OCI-LY3 (cell line): ENCODE measurements at regions not wholly inside any gene's neighbourhood (a gene's known extent, or its start where the extent isn't known, plus 50 kb on each side); places are given as distances from the start of the nearest gene placed in this dataset.

Source experiments
- H2AFZ ChIP-seq: fragments of 200-600, 300-600 bp; shearing (Covaris generic); 2 replicates; pipeline ENCODE4 v1.6.0; 2014; ENCODE audit warnings: antibody characterized with exemption, low read depth, low read length
- H3K27ac ChIP-seq: fragments of 200-600, 300-600 bp; sonication (generic); 2 replicates; pipeline ENCODE4 v1.5.1; 2014; ENCODE audit warnings: mild to moderate bottlenecking, low read length, moderate library complexity, mixed read lengths
- H3K27me3 ChIP-seq: fragments of 200-600, 300-600 bp; sonication (generic); 2 replicates; pipeline ENCODE4 v1.6.1; 2014; ENCODE audit warnings: low read depth, low read length, mixed read lengths
- H3K36me3 ChIP-seq: fragments of 200-600, 300-600 bp; sonication (generic); replicated peaks from 2 replicates; pipeline ENCODE3; 2014; ENCODE audit warnings: low read depth, low read length, mixed read lengths
- H3K4me1 ChIP-seq: fragments of 300-600, 200-600 bp; sonication (generic); 2 replicates; pipeline ENCODE4 v1.6.1; 2014; ENCODE audit warnings: low read length, mixed read lengths
- H3K4me2 ChIP-seq: fragments of 200-600, 300-600 bp; sonication (generic); 2 replicates; pipeline ENCODE4 v1.6.1; 2014; ENCODE audit warnings: low read length, mixed read lengths
- H3K4me3 ChIP-seq: fragments of 300-600, 200-600 bp; sonication (generic); 2 replicates; pipeline ENCODE4 v1.5.1; 2014; ENCODE audit warnings: antibody characterized with exemption, mild to moderate bottlenecking, low read length, moderate library complexity
- H3K79me2 ChIP-seq: fragments of 300-600, 200-600 bp; shearing (Covaris generic); 2 replicates; pipeline ENCODE4 v1.6.1; 2014; ENCODE audit warnings: mild to moderate bottlenecking, low read length, mixed read lengths
- H3K9ac ChIP-seq: fragments of 300-600, 200-600 bp; shearing (Covaris generic); 2 replicates; pipeline ENCODE4 v1.6.0; 2014; ENCODE audit warnings: mild to moderate bottlenecking, low read length, moderate library complexity
- H3K9me3 ChIP-seq: fragments of 200-600, 300-600 bp; shearing (Covaris generic); 2 replicates; pipeline ENCODE4 v1.6.1; 2014; ENCODE audit warnings: low read length, mixed read lengths; ENCODE audit not compliant: insufficient read depth
- H4K20me1 ChIP-seq: fragments of 200-600, 300-600 bp; sonication (generic); 2 replicates; pipeline ENCODE4 v1.6.1; 2016; ENCODE audit warnings: low read length, mixed read lengths; ENCODE audit not compliant: insufficient read depth
- EZH2phosphoT487 ChIP-seq: fragments of 200-600 bp; shearing (Covaris generic); IDR thresholded peaks from 2 replicates; pipeline ENCODE4 v1.6.1; 2018; ENCODE audit warnings: antibody characterized with exemption, mixed run types, low read depth
- TF ChIP-seq, protein P1 (sequence below): fragments of 200-600, 300-600 bp; sonication (generic); IDR thresholded peaks from 2 replicates; pipeline ENCODE4 v1.5.1; 2014; ENCODE audit warnings: antibody characterized with exemption, low read length, low read depth

DNA sequence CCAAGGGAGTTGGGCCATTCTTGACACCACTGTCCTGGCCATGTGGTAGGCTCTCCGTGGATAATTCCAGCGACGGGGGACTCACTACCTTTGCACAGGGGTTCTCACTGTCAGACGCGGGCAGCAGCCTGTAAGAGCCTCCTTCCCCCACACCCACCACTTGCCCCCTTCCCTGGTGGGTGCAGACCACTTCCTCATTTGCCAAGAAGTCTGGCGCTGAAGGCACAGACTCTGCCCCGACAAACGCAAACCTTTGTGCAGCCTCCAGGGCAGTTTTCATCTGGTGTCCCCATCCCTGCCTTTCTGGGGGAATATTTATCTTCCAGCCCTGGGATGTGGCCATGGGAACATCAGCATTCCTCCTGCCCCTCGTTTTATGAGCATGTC lies 422.5 kb downstream of the SHANK2 start:
- Histone ChIP-seq H3K4me1 (no peaks in the 10 kb centered on the region), H3K9ac (no peak overlapping the region), H3K27me3 (peaks cover 16% of the 10 kb centered on the region), H3K27ac (no peak overlapping the region), H2AFZ (no peak overlapping the region), H3K9me3 (no peaks in the 10 kb centered on the region), H4K20me1 (no peaks in the 10 kb centered on the region), H3K79me2 (no peaks in the 10 kb centered on the region), H3K4me2 (no peak overlapping the region), H3K4me3 (no peak overlapping the region), H3K36me3 (no peaks in the 10 kb centered on the region)
- TF ChIP-seq EZH2phosphoT487, result no peak
- TF ChIP-seq, protein P1, sequence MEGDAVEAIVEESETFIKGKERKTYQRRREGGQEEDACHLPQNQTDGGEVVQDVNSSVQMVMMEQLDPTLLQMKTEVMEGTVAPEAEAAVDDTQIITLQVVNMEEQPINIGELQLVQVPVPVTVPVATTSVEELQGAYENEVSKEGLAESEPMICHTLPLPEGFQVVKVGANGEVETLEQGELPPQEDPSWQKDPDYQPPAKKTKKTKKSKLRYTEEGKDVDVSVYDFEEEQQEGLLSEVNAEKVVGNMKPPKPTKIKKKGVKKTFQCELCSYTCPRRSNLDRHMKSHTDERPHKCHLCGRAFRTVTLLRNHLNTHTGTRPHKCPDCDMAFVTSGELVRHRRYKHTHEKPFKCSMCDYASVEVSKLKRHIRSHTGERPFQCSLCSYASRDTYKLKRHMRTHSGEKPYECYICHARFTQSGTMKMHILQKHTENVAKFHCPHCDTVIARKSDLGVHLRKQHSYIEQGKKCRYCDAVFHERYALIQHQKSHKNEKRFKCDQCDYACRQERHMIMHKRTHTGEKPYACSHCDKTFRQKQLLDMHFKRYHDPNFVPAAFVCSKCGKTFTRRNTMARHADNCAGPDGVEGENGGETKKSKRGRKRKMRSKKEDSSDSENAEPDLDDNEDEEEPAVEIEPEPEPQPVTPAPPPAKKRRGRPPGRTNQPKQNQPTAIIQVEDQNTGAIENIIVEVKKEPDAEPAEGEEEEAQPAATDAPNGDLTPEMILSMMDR, result no peak

DNA sequence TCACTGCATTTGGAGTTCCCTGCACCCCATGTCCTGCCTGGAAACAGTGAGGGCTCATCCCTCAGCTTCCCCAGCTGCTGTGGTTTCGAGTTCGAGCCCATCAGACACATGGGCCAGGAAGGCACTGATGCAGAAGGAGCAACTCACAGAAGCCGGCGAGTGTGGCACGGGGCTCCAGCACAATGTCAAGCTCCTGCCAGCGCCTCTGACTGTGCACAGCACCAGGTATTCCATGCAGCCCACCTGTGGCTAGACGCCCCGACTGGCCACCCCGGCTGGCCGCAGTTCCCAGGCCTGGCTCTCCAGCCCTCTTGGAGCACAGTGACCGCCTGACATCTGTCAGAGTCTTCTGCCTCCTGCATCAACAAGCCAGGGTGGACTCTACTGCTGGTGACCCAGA lies 419.4 kb downstream of the SHANK2 start:
- Histone ChIP-seq H3K27ac (no peak overlapping the region), H3K4me2 (no peak overlapping the region), H2AFZ (no peak overlapping the region), H3K4me1 (no peaks in the 10 kb centered on the region), H3K36me3 (no peaks in the 10 kb centered on the region), H3K4me3 (no peak overlapping the region), H3K9me3 (no peaks in the 10 kb centered on the region), H4K20me1 (no peaks in the 10 kb centered on the region), H3K79me2 (no peaks in the 10 kb centered on the region), H3K27me3 (peaks cover 20% of the 10 kb centered on the region), H3K9ac (no peak overlapping the region)
- TF ChIP-seq, protein P1, result no peak
- no peak for TF ChIP-seq EZH2phosphoT487

DNA sequence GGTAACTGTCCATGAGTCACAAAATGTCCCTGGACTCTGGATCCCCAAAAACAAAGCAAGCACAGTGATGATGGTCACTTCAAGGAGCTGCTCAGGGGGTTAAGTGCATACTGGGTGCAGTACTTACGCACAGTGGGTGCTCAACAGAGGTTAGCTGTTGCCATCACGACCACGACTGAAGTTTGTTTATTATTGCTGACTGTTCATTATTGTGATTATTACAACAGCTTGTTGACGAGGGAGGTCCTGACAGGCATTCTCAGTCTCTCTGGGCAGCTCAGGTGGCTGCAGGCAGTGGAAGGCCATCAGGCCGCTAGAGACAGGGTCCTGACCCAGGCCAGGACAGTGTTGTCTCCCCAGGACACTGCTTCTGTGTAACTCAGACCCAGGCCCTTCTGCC lies 418.8 kb downstream of the SHANK2 start:
- no peaks in the 10 kb centered on the region for H4K20me1 ChIP-seq
- TF ChIP-seq, protein P1, result no peak
- TF ChIP-seq EZH2phosphoT487, result no peak
- no peaks in the 10 kb centered on the region for H3K9me3 ChIP-seq
- H3K27me3 ChIP-seq, result peaks cover 24% of the 10 kb centered on the region
- H3K36me3 ChIP-seq, result no peaks in the 10 kb centered on the region
- no peak overlapping the region for H3K27ac ChIP-seq
- H3K4me2 ChIP-seq, result no peak overlapping the region
- no peaks in the 10 kb centered on the region for H3K79me2 ChIP-seq
- no peak overlapping the region for H3K9ac ChIP-seq
- no peaks in the 10 kb centered on the region for H3K4me1 ChIP-seq
- H3K4me3 ChIP-seq, result no peak overlapping the region
- no peak overlapping the region for H2AFZ ChIP-seq

DNA sequence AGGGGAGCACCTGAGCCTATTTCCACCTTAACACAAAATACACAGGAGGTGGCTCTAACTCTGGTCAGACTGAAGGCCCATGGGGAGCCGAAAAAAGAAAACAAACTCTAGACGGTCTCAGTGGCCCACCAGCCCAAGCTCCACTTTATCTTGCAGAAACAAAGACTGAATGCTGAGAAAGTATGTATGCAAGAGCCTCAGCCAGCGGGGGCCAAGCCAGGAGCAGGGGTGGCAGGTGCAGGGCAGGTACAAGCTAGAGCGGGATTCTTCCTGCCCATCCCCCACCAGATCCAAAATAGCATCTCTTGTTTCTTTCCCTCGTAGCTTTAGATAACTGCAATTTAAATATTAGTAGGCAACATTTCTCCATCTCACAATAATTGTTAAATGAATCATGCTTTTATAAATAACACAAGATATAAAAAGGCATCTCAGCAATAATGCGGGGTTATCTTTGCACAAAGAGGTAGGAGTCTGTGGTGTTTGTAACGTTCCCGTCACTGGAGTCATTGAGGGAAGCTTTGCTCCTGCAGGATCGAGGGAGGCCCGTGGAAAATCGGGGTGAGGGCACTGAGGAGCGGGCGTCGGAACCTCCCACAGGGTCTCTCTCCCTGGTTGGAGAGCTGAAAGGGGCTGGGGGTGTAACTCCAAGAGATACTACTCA lies 418.0 kb downstream of the SHANK2 start:
- Histone ChIP-seq H3K9ac (no peak overlapping the region), H3K4me2 (no peak overlapping the region)

More for the DNA sequence above, 418.0 kb downstream of the SHANK2 start:
- Histone ChIP-seq H3K9me3 (no peaks in the 10 kb centered on the region), H4K20me1 (no peaks in the 10 kb centered on the region), H3K27me3 (peaks cover 24% of the 10 kb centered on the region), H3K4me1 (no peaks in the 10 kb centered on the region), H2AFZ (no peak overlapping the region), H3K27ac (no peak overlapping the region), H3K36me3 (no peaks in the 10 kb centered on the region), H3K4me3 (no peak overlapping the region), H3K79me2 (no peaks in the 10 kb centered on the region)
- TF ChIP-seq, protein P1, result no peak
- no peak for TF ChIP-seq EZH2phosphoT487
